Body of pancreas (tissue), 4 donors: ENCODE measurements at regions not wholly inside any gene's neighbourhood (a gene's known extent, or its start where the extent isn't known, plus 50 kb on each side); places are given as distances from the start of the nearest gene placed in this dataset.

Experiments
- POLR2A ChIP-seq, 3 donors: fragments of 450-650 bp; IDR thresholded peaks; one replicate each; pipeline ENCODE4 v1.6.1; 2016; ENCODE audit warnings: antibody characterized with exemption in 3 of 3, mild to moderate bottlenecking in 2 of 3
- TF ChIP-seq, protein P1 (sequence below), 7 experiments: fragments of 450-650 bp in 4 of 7; fragments of 200-600 bp in 3 of 7; sonication (generic) in 3 of 7; IDR thresholded peaks; one replicate each; pipeline ENCODE4 v1.5.1; 2016 to 2019; ENCODE audit warnings: antibody characterized with exemption in 7 of 7

DNA sequence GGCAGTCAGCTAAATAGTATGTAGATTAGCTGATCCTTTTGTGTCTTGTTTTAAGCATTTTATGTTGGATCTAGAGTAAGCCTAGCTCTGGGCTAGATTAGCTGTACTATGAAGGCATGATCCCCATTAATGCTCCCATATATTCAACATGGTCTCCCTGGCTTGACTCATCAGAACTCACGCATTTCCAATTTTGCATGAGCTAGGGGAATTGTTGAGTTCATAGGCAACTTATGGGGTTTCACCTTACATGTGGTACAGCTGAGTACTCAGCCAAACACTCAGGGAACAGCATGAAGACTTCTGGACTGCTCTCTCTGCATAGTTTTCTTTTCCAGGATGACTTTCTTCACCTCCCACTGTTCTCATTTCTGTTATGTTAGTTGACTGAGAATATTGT lies 248.2 kb downstream of the TMX3 start:
- TF ChIP-seq, protein P1, sequence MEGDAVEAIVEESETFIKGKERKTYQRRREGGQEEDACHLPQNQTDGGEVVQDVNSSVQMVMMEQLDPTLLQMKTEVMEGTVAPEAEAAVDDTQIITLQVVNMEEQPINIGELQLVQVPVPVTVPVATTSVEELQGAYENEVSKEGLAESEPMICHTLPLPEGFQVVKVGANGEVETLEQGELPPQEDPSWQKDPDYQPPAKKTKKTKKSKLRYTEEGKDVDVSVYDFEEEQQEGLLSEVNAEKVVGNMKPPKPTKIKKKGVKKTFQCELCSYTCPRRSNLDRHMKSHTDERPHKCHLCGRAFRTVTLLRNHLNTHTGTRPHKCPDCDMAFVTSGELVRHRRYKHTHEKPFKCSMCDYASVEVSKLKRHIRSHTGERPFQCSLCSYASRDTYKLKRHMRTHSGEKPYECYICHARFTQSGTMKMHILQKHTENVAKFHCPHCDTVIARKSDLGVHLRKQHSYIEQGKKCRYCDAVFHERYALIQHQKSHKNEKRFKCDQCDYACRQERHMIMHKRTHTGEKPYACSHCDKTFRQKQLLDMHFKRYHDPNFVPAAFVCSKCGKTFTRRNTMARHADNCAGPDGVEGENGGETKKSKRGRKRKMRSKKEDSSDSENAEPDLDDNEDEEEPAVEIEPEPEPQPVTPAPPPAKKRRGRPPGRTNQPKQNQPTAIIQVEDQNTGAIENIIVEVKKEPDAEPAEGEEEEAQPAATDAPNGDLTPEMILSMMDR (IDR thresholded peaks at IDR 0.05) = no peak
- no peak for TF ChIP-seq POLR2A (IDR thresholded peaks at IDR 0.05)
